Fibroblast of lung (primary cell): ENCODE measurements at regions not wholly inside any gene's neighbourhood (a gene's known extent, or its start where the extent isn't known, plus 50 kb on each side); places are given as distances from the start of the nearest gene placed in this dataset.

ENCODE experiments used
- DNase-seq, 2 donors: peaks; one replicate each; pipeline versions ENCODE4 v3.0.0 to v3.0.0-alpha.2; 2010; ENCODE audit warnings: low read depth in 2 of 2
- H2AFZ ChIP-seq: 2 replicates; pipeline ENCODE4 v1.5.1; 2012; ENCODE audit warnings: low read length, control low read depth, inconsistent platforms
- H3K27ac ChIP-seq: 2 replicates; pipeline ENCODE4 v1.5.1; 2011; ENCODE audit warnings: low read length, control low read depth; ENCODE audit not compliant: insufficient read depth
- H3K27me3 ChIP-seq: 2 replicates; pipeline ENCODE4 v1.5.1; 2011; ENCODE audit warnings: mild to moderate bottlenecking, low read length; ENCODE audit not compliant: control insufficient read depth, insufficient read depth
- H3K36me3 ChIP-seq: 2 replicates; pipeline ENCODE4 v1.5.1; 2011; ENCODE audit warnings: low read length; ENCODE audit not compliant: control insufficient read depth, insufficient read depth
- H3K4me1 ChIP-seq: 2 replicates; pipeline ENCODE4 v1.5.1; 2011; ENCODE audit warnings: low read length; ENCODE audit not compliant: control insufficient read depth, insufficient read depth; ENCODE audit errors: extremely low read depth
- H3K4me2 ChIP-seq: 2 replicates; pipeline ENCODE4 v1.5.1; 2011; ENCODE audit warnings: low read length, control low read depth; ENCODE audit not compliant: insufficient read depth; ENCODE audit errors: extremely low read depth
- H3K4me3 ChIP-seq, 4 experiments: fragments of 200-600 bp in 1 of 4; sonication (generic) in 1 of 4; replicated peaks in 1 of 4; 2 replicates each; pipeline ENCODE4 v1.5.1; 2011 to 2016; ENCODE audit warnings: low read length in 4 of 4, low read depth in 3 of 4, mild to moderate bottlenecking in 3 of 4, control low read depth in 2 of 4, inconsistent platforms in 1 of 4, mixed read lengths in 1 of 4; ENCODE audit not compliant: insufficient read depth in 1 of 4; ENCODE audit errors: control extremely low read depth in 1 of 4
- H3K79me2 ChIP-seq: 2 replicates; pipeline ENCODE4 v1.5.1; 2012; ENCODE audit warnings: mild to moderate bottlenecking, low read length, inconsistent platforms; ENCODE audit not compliant: control insufficient read depth, insufficient read depth
- H3K9ac ChIP-seq: 2 replicates; pipeline ENCODE4 v1.5.1; 2011; ENCODE audit warnings: mild to moderate bottlenecking, low read length, control low read depth; ENCODE audit not compliant: insufficient read depth
- H3K9me3 ChIP-seq: 2 replicates; pipeline ENCODE4 v1.5.1; 2012; ENCODE audit warnings: low read depth, low read length; ENCODE audit not compliant: control insufficient read depth, insufficient read depth
- H4K20me1 ChIP-seq: 2 replicates; pipeline ENCODE4 v1.5.1; 2011; ENCODE audit warnings: low read length; ENCODE audit not compliant: control insufficient read depth, insufficient read depth; ENCODE audit errors: extremely low read depth
- EZH2 ChIP-seq: IDR thresholded peaks from 2 replicates; pipeline ENCODE4 v1.5.1; 2012; ENCODE audit warnings: low read length, control low read depth, mild to moderate bottlenecking; ENCODE audit errors: missing control alignments
- TF ChIP-seq, protein P1 (sequence below), 2 donors: IDR thresholded peaks in 1 of 2; conservative IDR thresholded peaks in 1 of 2; 1 replicate in 1 of 2; 2 replicates in 1 of 2; pipeline ENCODE4 v1.5.1; 2011 to 2012; ENCODE audit warnings: low read length in 2 of 2, control low read depth in 1 of 2, inconsistent platforms in 1 of 2, low read depth in 1 of 2, mild to moderate bottlenecking in 1 of 2

DNA sequence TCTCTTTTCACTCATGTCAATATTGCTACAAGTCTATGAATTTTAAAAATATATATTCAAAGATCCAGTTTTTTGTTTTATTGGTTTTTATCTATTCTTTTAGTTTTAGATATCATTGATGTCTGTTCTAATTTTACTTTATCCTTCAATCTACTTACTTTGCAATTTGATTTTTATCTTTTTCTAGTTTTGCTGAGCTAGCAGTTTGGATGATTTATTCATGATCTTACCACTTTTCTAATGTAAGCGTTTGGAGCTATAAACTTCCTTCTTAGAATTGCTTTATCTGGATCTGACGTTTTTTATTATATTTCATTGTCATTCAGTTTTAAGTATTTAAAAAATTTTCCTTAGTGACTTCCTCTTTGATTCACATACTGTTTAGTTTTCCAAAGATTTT lies 664.5 kb upstream of the VSTM2A start:
- no peak overlapping the region for H3K9ac ChIP-seq
- no peak overlapping the region for H2AFZ ChIP-seq
- H3K4me2 ChIP-seq, result no peak overlapping the region
- no peak for TF ChIP-seq EZH2
- TF ChIP-seq, protein P1, sequence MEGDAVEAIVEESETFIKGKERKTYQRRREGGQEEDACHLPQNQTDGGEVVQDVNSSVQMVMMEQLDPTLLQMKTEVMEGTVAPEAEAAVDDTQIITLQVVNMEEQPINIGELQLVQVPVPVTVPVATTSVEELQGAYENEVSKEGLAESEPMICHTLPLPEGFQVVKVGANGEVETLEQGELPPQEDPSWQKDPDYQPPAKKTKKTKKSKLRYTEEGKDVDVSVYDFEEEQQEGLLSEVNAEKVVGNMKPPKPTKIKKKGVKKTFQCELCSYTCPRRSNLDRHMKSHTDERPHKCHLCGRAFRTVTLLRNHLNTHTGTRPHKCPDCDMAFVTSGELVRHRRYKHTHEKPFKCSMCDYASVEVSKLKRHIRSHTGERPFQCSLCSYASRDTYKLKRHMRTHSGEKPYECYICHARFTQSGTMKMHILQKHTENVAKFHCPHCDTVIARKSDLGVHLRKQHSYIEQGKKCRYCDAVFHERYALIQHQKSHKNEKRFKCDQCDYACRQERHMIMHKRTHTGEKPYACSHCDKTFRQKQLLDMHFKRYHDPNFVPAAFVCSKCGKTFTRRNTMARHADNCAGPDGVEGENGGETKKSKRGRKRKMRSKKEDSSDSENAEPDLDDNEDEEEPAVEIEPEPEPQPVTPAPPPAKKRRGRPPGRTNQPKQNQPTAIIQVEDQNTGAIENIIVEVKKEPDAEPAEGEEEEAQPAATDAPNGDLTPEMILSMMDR (conservative IDR thresholded peaks at IDR 0.05 in 1 of 2, IDR thresholded peaks at IDR 0.05 in 1 of 2; ENCODE audit: low read depth in 1 of 2, low read length in 2 of 2), result no peak
- H3K4me1 ChIP-seq, result no peaks in the 10 kb centered on the region
- H3K9me3 ChIP-seq, result no peaks in the 10 kb centered on the region
- H3K27ac ChIP-seq, result no peak overlapping the region
- H3K4me3 ChIP-seq, result no peak overlapping the region
- no peaks in the 10 kb centered on the region for H3K36me3 ChIP-seq
- H3K79me2 ChIP-seq, result no peaks in the 10 kb centered on the region
- H3K27me3 ChIP-seq, result no peaks in the 10 kb centered on the region
- no peak for DNase-seq
- no peaks in the 10 kb centered on the region for H4K20me1 ChIP-seq

DNA sequence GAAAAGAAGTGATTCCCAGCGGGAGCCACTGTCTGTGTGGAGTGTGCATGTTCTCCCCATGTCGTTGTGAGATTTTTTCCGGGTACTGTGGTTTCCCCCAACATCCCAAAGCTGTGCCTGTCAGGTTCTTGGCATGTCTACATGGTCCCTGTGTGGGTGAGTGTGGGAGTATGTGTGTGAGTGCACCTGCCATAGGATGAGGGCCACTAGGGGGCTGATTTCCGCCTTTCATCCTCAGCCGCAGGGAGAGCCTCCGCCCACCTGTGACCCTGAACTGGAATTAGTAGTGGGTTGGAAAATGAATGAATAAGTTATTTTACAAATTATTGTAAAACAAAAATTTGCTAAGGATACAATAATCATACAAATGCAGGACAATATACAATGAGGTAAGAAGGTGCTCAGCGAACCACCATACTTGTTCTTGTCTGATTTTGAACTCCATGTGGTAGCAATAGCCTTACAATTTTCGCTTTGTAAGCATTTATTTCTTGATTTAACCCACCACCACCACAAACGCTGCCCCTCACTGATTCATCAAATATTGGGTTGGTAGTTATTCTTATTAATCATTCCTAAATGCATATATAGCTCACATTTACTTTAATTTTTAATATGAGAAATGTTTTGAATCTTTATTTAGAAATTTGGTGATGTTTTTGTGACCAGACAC lies 641.2 kb upstream of the VSTM2A start:
- H3K36me3 ChIP-seq, result no peaks in the 10 kb centered on the region
- DNase-seq, result no peak
- H3K4me3 ChIP-seq, result no peak overlapping the region
- no peaks in the 10 kb centered on the region for H3K4me1 ChIP-seq
- H4K20me1 ChIP-seq, result no peaks in the 10 kb centered on the region
- H2AFZ ChIP-seq, result no peak overlapping the region
- no peak overlapping the region for H3K9ac ChIP-seq
- H3K79me2 ChIP-seq, result no peaks in the 10 kb centered on the region
- no peak overlapping the region for H3K27ac ChIP-seq
- TF ChIP-seq EZH2, result no peak
- TF ChIP-seq, protein P1 (conservative IDR thresholded peaks at IDR 0.05 in 1 of 2, IDR thresholded peaks at IDR 0.05 in 1 of 2; ENCODE audit: low read depth in 1 of 2, low read length in 2 of 2), result no peak
- H3K9me3 ChIP-seq, result no peaks in the 10 kb centered on the region
- H3K4me2 ChIP-seq, result no peak overlapping the region
- H3K27me3 ChIP-seq, result no peaks in the 10 kb centered on the region

DNA sequence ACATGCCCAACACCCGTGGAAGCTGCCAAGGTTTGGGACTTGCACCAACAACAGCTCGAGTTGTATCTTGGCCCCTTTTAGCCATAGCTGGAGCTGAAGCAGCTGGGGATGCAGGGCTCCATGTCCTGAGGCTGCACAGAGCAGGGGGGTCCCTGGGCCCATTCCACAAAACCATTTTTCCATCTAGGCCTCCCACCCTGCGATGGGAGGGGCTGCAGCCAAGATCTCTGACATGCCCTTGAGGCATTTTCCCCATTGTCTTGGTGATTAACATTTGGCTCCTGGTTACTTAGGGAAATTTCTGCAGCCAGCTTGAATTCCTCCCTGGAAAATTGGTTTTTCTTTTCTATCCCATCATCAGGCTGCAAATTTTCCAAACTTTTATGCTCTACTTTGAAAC lies 637.8 kb upstream of the VSTM2A start:
- no peak overlapping the region for H3K27ac ChIP-seq
- H3K4me1 ChIP-seq, result no peaks in the 10 kb centered on the region
- H3K27me3 ChIP-seq, result no peaks in the 10 kb centered on the region
- H3K9ac ChIP-seq, result no peak overlapping the region
- H3K9me3 ChIP-seq, result no peaks in the 10 kb centered on the region
- no peak overlapping the region for H2AFZ ChIP-seq
- H3K4me2 ChIP-seq, result no peak overlapping the region
- H3K36me3 ChIP-seq, result no peaks in the 10 kb centered on the region
- H4K20me1 ChIP-seq, result no peaks in the 10 kb centered on the region
- no peak for TF ChIP-seq EZH2
- TF ChIP-seq, protein P1 (conservative IDR thresholded peaks at IDR 0.05 in 1 of 2, IDR thresholded peaks at IDR 0.05 in 1 of 2; ENCODE audit: low read depth in 1 of 2, low read length in 2 of 2), result no peak
- no peak for DNase-seq
- H3K79me2 ChIP-seq, result no peaks in the 10 kb centered on the region
- H3K4me3 ChIP-seq, result no peak overlapping the region
